Hepatocyte (in vitro differentiated cells): ENCODE measurements at regions not wholly inside any gene's neighbourhood (a gene's known extent, or its start where the extent isn't known, plus 50 kb on each side); places are given as distances from the start of the nearest gene placed in this dataset.

Experiments
- CTCF ChIP-seq: fragments of 200-600 bp; sonication (generic); IDR thresholded peaks from 2 replicates; pipeline ENCODE4 v1.5.1; 2016; ENCODE audit warnings: antibody characterized with exemption, mild to moderate bottlenecking; ENCODE audit not compliant: poor library complexity
- EZH2phosphoT487 ChIP-seq: fragments of 200-600 bp; sonication (generic); IDR thresholded peaks from one replicate; pipeline ENCODE4 v1.6.1; 2018; ENCODE audit warnings: antibody characterized with exemption, mild to moderate bottlenecking, low read depth, moderate library complexity; ENCODE audit not compliant: unreplicated experiment, severe bottlenecking

GRCh38 chr7:49424109-49424508 lies 349.3 kb upstream of the VWC2 start:
- no peak for TF ChIP-seq CTCF
- TF ChIP-seq EZH2phosphoT487 = no peak
